ENCODE measurements at regions not wholly inside any gene's neighbourhood (a gene's known extent, or its start where the extent isn't known, plus 50 kb on each side); places are given as distances from the start of the nearest gene placed in this dataset.

DNA sequence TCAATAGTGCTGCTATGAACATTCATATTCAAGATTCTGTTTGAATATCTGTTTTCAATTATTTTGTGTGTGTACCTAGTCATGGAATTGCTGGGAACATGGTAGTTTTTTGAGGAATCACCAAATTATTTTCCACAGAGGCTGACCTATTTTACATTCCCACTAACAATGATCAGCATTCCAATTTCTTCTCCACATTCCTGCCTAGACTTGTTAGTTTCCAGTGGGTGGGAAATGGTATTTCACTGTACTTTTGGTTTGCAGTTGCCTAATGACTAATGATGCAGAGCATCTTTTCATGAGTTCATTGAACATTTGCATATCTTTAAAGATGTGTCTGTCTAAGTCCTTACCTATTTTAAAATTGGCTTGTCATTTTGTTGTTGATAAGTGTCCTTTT lies 1182.6 kb upstream of the B3GALT2 start:
- H3K9me3 ChIP-seq = no peaks in the 10 kb centered on the region
- Mint-ChIP-seq H3K27me3 (no peaks in the 10 kb centered on the region), H3K27ac (no peak overlapping the region), H3K36me3 (no peaks in the 10 kb centered on the region), H3K9me3 (no peaks in the 10 kb centered on the region), H3K4me1 (no peaks in the 10 kb centered on the region), H3K4me3 (no peak overlapping the region)
- ATAC-seq (replicated peaks in 1 of 4) (no peak), DNase-seq (no peak)
- no peak overlapping the region for H3K27ac ChIP-seq (ENCODE audit: low read length)
- ChIA-PET POLR2A (no interaction called here), CTCF (no interaction called here)
- H3K27me3 ChIP-seq (replicated peaks in 1 of 2; ENCODE audit: control insufficient read depth in 2 of 2, extremely low read depth in 1 of 2, insufficient read depth in 2 of 2, low read length in 1 of 2) = no peaks in the 10 kb centered on the region
- no peak overlapping the region for H3K4me3 ChIP-seq (ENCODE audit: control insufficient read depth in 1 of 2, extremely low read depth in 1 of 2, low read length in 1 of 2)
- no peaks in the 10 kb centered on the region for H3K36me3 ChIP-seq (ENCODE audit: control insufficient read depth in 2 of 2, extremely low read depth in 1 of 2, insufficient read depth in 1 of 2, low read length in 1 of 2)
- no peaks in the 10 kb centered on the region for H3K4me1 ChIP-seq (ENCODE audit: control insufficient read depth in 1 of 2, extremely low read depth in 1 of 2, insufficient read depth in 2 of 2, low read length in 2 of 2)

DNA sequence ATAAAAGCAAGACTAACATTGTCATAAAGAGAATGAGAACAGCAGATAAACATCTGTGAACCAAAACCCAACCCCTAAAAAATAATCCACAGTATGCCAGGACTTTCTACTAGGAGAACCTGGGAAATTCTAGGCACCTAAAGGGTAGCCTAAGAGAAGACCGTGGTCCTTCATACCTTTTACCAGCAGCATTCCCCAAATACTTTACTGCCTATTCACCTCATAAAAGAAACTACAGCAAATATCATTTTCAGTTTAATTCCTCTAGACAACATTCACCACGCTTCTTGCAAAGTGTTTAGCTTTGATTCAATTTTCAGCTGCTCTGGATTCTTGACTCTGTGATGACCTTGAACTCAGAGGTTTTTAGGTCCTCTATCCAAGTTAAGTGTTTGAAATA lies 1180.7 kb upstream of the B3GALT2 start:
- ChIA-PET POLR2A (no interaction called here), CTCF (no interaction called here)
- no peak overlapping the region for H3K4me3 ChIP-seq (ENCODE audit: control insufficient read depth in 1 of 2, extremely low read depth in 1 of 2, low read length in 1 of 2)
- H3K27ac Mint-ChIP-seq = no peak overlapping the region
- no peaks in the 10 kb centered on the region for H3K4me1 ChIP-seq (ENCODE audit: control insufficient read depth in 1 of 2, extremely low read depth in 1 of 2, insufficient read depth in 2 of 2, low read length in 2 of 2)
- H3K27me3 Mint-ChIP-seq = no peaks in the 10 kb centered on the region
- WGBS (ENCODE audit: insufficient coverage) = no CpG with 5 or more reads among the region's 2 CpGs
- no peak overlapping the region for H3K4me3 Mint-ChIP-seq
- no peaks in the 10 kb centered on the region for H3K36me3 ChIP-seq (ENCODE audit: control insufficient read depth in 2 of 2, extremely low read depth in 1 of 2, insufficient read depth in 1 of 2, low read length in 1 of 2)
- no peak for ATAC-seq (replicated peaks in 1 of 4)
- no peaks in the 10 kb centered on the region for H3K27me3 ChIP-seq (replicated peaks in 1 of 2; ENCODE audit: control insufficient read depth in 2 of 2, extremely low read depth in 1 of 2, insufficient read depth in 2 of 2, low read length in 1 of 2)
- H3K4me1 Mint-ChIP-seq = no peaks in the 10 kb centered on the region
- H3K36me3 Mint-ChIP-seq = no peaks in the 10 kb centered on the region
- no peaks in the 10 kb centered on the region for H3K9me3 ChIP-seq
- H3K27ac ChIP-seq (ENCODE audit: low read length) = no peak overlapping the region
- no peak for DNase-seq
- no peaks in the 10 kb centered on the region for H3K9me3 Mint-ChIP-seq

DNA sequence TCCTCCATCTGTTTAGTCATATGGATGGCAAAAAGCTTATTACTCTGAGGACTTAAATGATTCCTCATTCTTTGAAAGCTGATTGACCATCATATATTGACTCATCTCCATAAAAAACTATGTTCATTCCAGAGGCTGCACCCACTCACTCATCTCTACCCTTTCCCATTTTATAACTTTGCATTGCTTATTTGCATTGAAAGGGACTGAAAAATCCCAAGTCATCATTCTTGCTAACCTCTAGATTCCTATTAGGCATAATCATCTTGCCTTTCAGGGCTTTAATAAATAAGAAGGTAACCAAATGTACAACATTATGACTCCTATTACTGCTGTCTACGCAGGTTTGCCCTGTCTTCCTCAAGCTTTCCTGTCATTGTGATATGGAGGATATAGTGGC lies 1180.3 kb upstream of the B3GALT2 start:
- Mint-ChIP-seq H3K27ac (no peak overlapping the region), H3K27me3 (peaks cover 0 to 3% of the 10 kb centered on the region in 2 donors), H3K36me3 (no peaks in the 10 kb centered on the region), H3K9me3 (no peaks in the 10 kb centered on the region), H3K4me1 (no peaks in the 10 kb centered on the region), H3K4me3 (no peak overlapping the region)
- ATAC-seq (replicated peaks in 1 of 4) (no peak), DNase-seq (no peak)
- H3K4me1 ChIP-seq (ENCODE audit: control insufficient read depth in 1 of 2, extremely low read depth in 1 of 2, insufficient read depth in 2 of 2, low read length in 2 of 2) = no peaks in the 10 kb centered on the region
- POLR2A ChIA-PET = no interaction called here
- H3K4me3 ChIP-seq (ENCODE audit: control insufficient read depth in 1 of 2, extremely low read depth in 1 of 2, low read length in 1 of 2) = no peak overlapping the region
- H3K9me3 ChIP-seq = no peaks in the 10 kb centered on the region
- no peaks in the 10 kb centered on the region for H3K36me3 ChIP-seq (ENCODE audit: control insufficient read depth in 2 of 2, extremely low read depth in 1 of 2, insufficient read depth in 1 of 2, low read length in 1 of 2)
- WGBS (ENCODE audit: insufficient coverage) = no CpG with 5 or more reads among the region's 1 CpG
- no peak overlapping the region for H3K27ac ChIP-seq (ENCODE audit: low read length)
- CTCF ChIA-PET = no interaction called here
- no peaks in the 10 kb centered on the region for H3K27me3 ChIP-seq (replicated peaks in 1 of 2; ENCODE audit: control insufficient read depth in 2 of 2, extremely low read depth in 1 of 2, insufficient read depth in 2 of 2, low read length in 1 of 2)

DNA sequence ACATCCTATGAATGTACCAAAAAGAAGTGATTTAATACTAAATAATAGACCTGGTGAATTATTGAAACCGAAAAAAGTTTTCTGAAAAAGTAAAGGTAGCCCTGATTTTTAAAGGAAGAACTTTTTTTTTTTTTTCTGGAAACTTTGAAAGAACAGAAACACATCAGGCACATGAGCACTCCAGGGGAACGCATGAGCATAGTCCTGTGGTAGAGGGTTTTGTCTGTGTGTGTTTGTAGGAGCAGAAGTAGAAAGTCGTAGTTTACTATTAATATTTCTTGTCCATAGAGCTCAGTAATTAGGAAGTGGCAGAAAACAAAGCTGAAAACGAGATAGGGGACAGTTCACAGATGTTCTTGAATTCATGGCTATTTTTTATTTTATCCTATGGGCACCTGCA lies 1175.9 kb upstream of the B3GALT2 start:
- Histone ChIP-seq H3K4me1 (ENCODE audit: control insufficient read depth in 1 of 2, extremely low read depth in 1 of 2, insufficient read depth in 2 of 2, low read length in 2 of 2) (no peaks in the 10 kb centered on the region), H3K36me3 (ENCODE audit: control insufficient read depth in 2 of 2, extremely low read depth in 1 of 2, insufficient read depth in 1 of 2, low read length in 1 of 2) (no peaks in the 10 kb centered on the region), H3K9me3 (no peaks in the 10 kb centered on the region), H3K27me3 (replicated peaks in 1 of 2; ENCODE audit: control insufficient read depth in 2 of 2, extremely low read depth in 1 of 2, insufficient read depth in 2 of 2, low read length in 1 of 2) (no peaks in the 10 kb centered on the region), H3K27ac (ENCODE audit: low read length) (no peak overlapping the region), H3K4me3 (ENCODE audit: control insufficient read depth in 1 of 2, extremely low read depth in 1 of 2, low read length in 1 of 2) (no peak overlapping the region)
- CTCF ChIA-PET = interaction anchor here in 1 of 2 donors (0.6 kb wide), 1 partner anchor 1856 kb away, joined by 4 read pairs; no protein-coding TSS in a partner anchor
- POLR2A ChIA-PET = no interaction called here
- Mint-ChIP-seq H3K36me3 (no peaks in the 10 kb centered on the region), H3K27ac (no peak overlapping the region), H3K27me3 (peaks cover 0 to 3% of the 10 kb centered on the region in 2 donors), H3K9me3 (no peaks in the 10 kb centered on the region), H3K4me1 (no peaks in the 10 kb centered on the region), H3K4me3 (no peak overlapping the region)
- DNase-seq = no peak
- 0% methylated on average over 1 of the region's 4 CpGs for WGBS (ENCODE audit: insufficient coverage)
- no peak for ATAC-seq (replicated peaks in 1 of 4)

DNA sequence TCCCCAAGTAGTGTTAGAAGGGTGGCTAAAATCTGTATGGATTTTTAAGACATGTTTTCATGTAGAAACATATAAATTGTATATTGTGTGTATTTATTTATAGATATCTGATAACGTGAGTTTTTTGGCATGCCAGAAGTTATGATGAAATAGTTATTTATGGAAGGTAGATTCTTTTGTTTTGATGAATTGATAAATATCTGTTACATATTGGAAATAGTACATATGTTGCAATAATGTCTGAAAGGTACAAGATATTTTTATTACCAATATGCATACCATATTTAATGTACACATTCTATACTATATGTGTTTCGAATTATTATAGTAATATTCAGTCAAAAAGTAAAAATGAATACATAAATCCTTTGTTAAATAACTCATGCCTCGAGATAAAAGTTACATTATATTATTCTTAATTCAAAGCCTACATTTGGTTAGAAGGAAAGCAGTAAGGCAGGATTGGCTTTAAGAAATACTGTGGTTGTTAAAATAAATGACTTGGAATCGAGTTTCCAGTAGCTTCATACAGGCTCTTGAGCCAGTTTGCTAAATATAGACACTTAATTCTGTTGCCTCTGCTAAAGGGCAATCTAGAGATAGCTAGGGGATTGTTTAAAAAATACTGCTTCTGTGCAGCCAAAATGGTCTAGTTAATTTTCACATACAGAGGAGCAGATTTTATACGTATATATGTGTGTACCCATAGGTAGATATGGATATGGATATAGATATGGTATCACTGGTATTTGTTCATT lies 1175.1 kb upstream of the B3GALT2 start:
- H3K9me3 ChIP-seq = no peaks in the 10 kb centered on the region

DNA sequence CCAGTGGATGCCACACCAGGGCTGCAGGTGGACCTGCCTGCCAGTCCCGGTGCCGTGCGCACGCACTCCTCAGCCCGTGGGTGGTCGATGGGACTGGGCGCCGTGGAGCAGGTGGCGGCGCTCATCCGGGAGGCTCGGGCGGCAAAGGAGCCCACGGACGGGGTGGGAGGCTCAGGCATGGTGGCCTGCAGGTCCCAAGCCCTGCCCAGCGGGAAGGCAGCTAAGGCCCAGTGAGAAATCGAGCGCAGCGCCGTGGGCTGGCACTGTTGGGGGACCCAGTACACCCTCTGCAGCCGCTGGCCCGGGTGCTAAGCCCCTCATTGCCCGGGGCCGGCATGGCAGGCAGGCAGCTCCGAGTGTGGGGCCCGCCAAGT lies 1171.8 kb upstream of the B3GALT2 start:
- Histone ChIP-seq H3K4me3 (ENCODE audit: control insufficient read depth in 1 of 2, extremely low read depth in 1 of 2, low read length in 1 of 2) (no peak overlapping the region), H3K4me1 (ENCODE audit: control insufficient read depth in 1 of 2, extremely low read depth in 1 of 2, insufficient read depth in 2 of 2, low read length in 2 of 2) (no peaks in the 10 kb centered on the region), H3K9me3 (no peaks in the 10 kb centered on the region), H3K27me3 (replicated peaks in 1 of 2; ENCODE audit: control insufficient read depth in 2 of 2, extremely low read depth in 1 of 2, insufficient read depth in 2 of 2, low read length in 1 of 2) (no peaks in the 10 kb centered on the region), H3K36me3 (ENCODE audit: control insufficient read depth in 2 of 2, extremely low read depth in 1 of 2, insufficient read depth in 1 of 2, low read length in 1 of 2) (no peaks in the 10 kb centered on the region), H3K27ac (ENCODE audit: low read length) (no peak overlapping the region)
- no peak for ATAC-seq (replicated peaks in 1 of 4)
- ChIA-PET CTCF (no interaction called here), POLR2A (no interaction called here)
- 96% methylated on average over 24 of the region's 26 CpGs for WGBS (ENCODE audit: insufficient coverage)
- Mint-ChIP-seq H3K9me3 (no peaks in the 10 kb centered on the region), H3K27me3 (peaks cover 0 to 3% of the 10 kb centered on the region in 2 donors), H3K27ac (no peak overlapping the region), H3K4me3 (no peak overlapping the region), H3K4me1 (no peaks in the 10 kb centered on the region), H3K36me3 (no peaks in the 10 kb centered on the region)
- no peak for DNase-seq

More for the DNA sequence above, 1175.1 kb upstream of the B3GALT2 start:
- ATAC-seq (replicated peaks in 1 of 4) = no peak
- no peak overlapping the region for H3K4me3 Mint-ChIP-seq
- peaks cover 0 to 3% of the 10 kb centered on the region in 2 donors for H3K27me3 Mint-ChIP-seq
- Histone ChIP-seq H3K4me1 (ENCODE audit: control insufficient read depth in 1 of 2, extremely low read depth in 1 of 2, insufficient read depth in 2 of 2, low read length in 2 of 2) (no peaks in the 10 kb centered on the region), H3K36me3 (ENCODE audit: control insufficient read depth in 2 of 2, extremely low read depth in 1 of 2, insufficient read depth in 1 of 2, low read length in 1 of 2) (no peaks in the 10 kb centered on the region), H3K27ac (ENCODE audit: low read length) (no peak overlapping the region), H3K27me3 (replicated peaks in 1 of 2; ENCODE audit: control insufficient read depth in 2 of 2, extremely low read depth in 1 of 2, insufficient read depth in 2 of 2, low read length in 1 of 2) (no peaks in the 10 kb centered on the region), H3K4me3 (ENCODE audit: control insufficient read depth in 1 of 2, extremely low read depth in 1 of 2, low read length in 1 of 2) (no peak overlapping the region)
- no peaks in the 10 kb centered on the region for H3K4me1 Mint-ChIP-seq
- CTCF ChIA-PET = no interaction called here
- no peaks in the 10 kb centered on the region for H3K9me3 Mint-ChIP-seq
- H3K27ac Mint-ChIP-seq = no peak overlapping the region
- H3K36me3 Mint-ChIP-seq = no peaks in the 10 kb centered on the region
- POLR2A ChIA-PET = no interaction called here
- DNase-seq = no peak
- WGBS (ENCODE audit: insufficient coverage) = no CpG with 5 or more reads among the region's 5 CpGs

Data from T-cell (primary cell).